NCI-H2081 treated with DMSO at 0.1 percent for 48 hours (cell line): ENCODE measurements at regions not wholly inside any gene's neighbourhood (a gene's known extent, or its start where the extent isn't known, plus 50 kb on each side); places are given as distances from the start of the nearest gene placed in this dataset.

Source experiments
- DNase-seq: peaks from one replicate; lab custom pipeline; 2025; lab: John Stamatoyannopoulos, UW

- DNase-seq = no peak
Measured at GRCh38 chr17:5635949-5636348, 51.6 kb upstream of the NLRP1 start.

- no peak for DNase-seq
Measured at GRCh38 chr17:5638596-5638995, 54.3 kb upstream of the NLRP1 start.

GRCh38 chr17:5640726-5641125 is 56.4 kb upstream of the NLRP1 start:
- no peak for DNase-seq

GRCh38 chr17:5642752-5643151 is 58.4 kb upstream of the NLRP1 start:
- no peak for DNase-seq

GRCh38 chr17:5644065-5644464 is 59.8 kb upstream of the NLRP1 start:
- no peak for DNase-seq

- no peak for DNase-seq
Measured at GRCh38 chr17:5651348-5651747, 67.0 kb upstream of the NLRP1 start.

- DNase-seq = no peak
Measured at GRCh38 chr17:5661491-5662125, 77.3 kb upstream of the NLRP1 start.

GRCh38 chr17:5662409-5663085 is 78.2 kb upstream of the NLRP1 start:
- DNase-seq = no peak

GRCh38 chr17:5665164-5665563 is 80.9 kb upstream of the NLRP1 start:
- DNase-seq = no peak

- no peak for DNase-seq
Measured at GRCh38 chr17:5667871-5668270, 83.6 kb upstream of the NLRP1 start.

- DNase-seq = no peak
Measured at GRCh38 chr17:5668557-5669138, 84.3 kb upstream of the NLRP1 start.

GRCh38 chr17:5669191-5669590 is 84.9 kb upstream of the NLRP1 start:
- DNase-seq = no peak

- no peak for DNase-seq
Measured at GRCh38 chr17:5672141-5672540, 87.8 kb upstream of the NLRP1 start.

GRCh38 chr17:5672815-5673430 is 88.6 kb upstream of the NLRP1 start:
- DNase-seq = no peak

- DNase-seq = no peak
Measured at GRCh38 chr17:5675625-5676421, 91.5 kb upstream of the NLRP1 start.

- DNase-seq = no peak
Measured at GRCh38 chr17:5677620-5678019, 93.3 kb upstream of the NLRP1 start.

- no peak for DNase-seq
Measured at GRCh38 chr17:5678171-5678570, 93.9 kb upstream of the NLRP1 start.

- no peak for DNase-seq
Measured at GRCh38 chr17:5680766-5681165, 96.5 kb upstream of the NLRP1 start.

GRCh38 chr17:5683241-5683640 is 98.9 kb upstream of the NLRP1 start:
- no peak for DNase-seq

GRCh38 chr17:5686074-5686635 is 101.8 kb upstream of the NLRP1 start:
- DNase-seq = no peak

GRCh38 chr17:5687646-5688045 is 103.3 kb upstream of the NLRP1 start:
- no peak for DNase-seq

- DNase-seq = no peak
Measured at GRCh38 chr17:5693821-5694220, 109.5 kb upstream of the NLRP1 start.
